GM12875 (cell line): ENCODE measurements at regions not wholly inside any gene's neighbourhood (a gene's known extent, or its start where the extent isn't known, plus 50 kb on each side); places are given as distances from the start of the nearest gene placed in this dataset.

Experiments
- H3K4me3 ChIP-seq: one replicate; pipeline ENCODE4 v1.5.1; 2011; ENCODE audit warnings: low read depth, low read length, control low read depth
- CTCF ChIP-seq: IDR thresholded peaks from 2 replicates; pipeline ENCODE4 v1.5.1; 2011; ENCODE audit warnings: low read depth, mild to moderate bottlenecking, control low read depth, inconsistent platforms, low read length, moderate library complexity, borderline replicate concordance; ENCODE audit not compliant: insufficient read depth

GRCh38 chr21:35896060-35896459 lies 164.3 kb downstream of the SETD4 start:
- no peak overlapping the region for H3K4me3 ChIP-seq

GRCh38 chr21:35895598-35895997 lies 164.7 kb downstream of the SETD4 start:
- no peak for TF ChIP-seq CTCF

More at GRCh38 chr21:35896060-35896459, 164.3 kb downstream of the SETD4 start:
- TF ChIP-seq CTCF: no peak

GRCh38 chr21:35893156-35893555 lies 167.2 kb downstream of the SETD4 start:
- no peak overlapping the region for H3K4me3 ChIP-seq
- TF ChIP-seq CTCF: no peak

More at GRCh38 chr21:35895598-35895997, 164.7 kb downstream of the SETD4 start:
- H3K4me3 ChIP-seq: no peak overlapping the region

GRCh38 chr21:35886887-35887286 lies 173.4 kb downstream of the SETD4 start:
- no peak overlapping the region for H3K4me3 ChIP-seq
- TF ChIP-seq CTCF: no peak

GRCh38 chr21:35885942-35886541 lies 174.3 kb downstream of the SETD4 start:
- TF ChIP-seq CTCF: no peak
- no peak overlapping the region for H3K4me3 ChIP-seq

GRCh38 chr21:35882791-35883240 lies 177.5 kb downstream of the SETD4 start:
- no peak for TF ChIP-seq CTCF
- no peak overlapping the region for H3K4me3 ChIP-seq

GRCh38 chr21:35873441-35873840 lies 186.9 kb downstream of the SETD4 start:
- no peak overlapping the region for H3K4me3 ChIP-seq
- no peak for TF ChIP-seq CTCF
